Fibroblast of lung (primary cell): ENCODE measurements at regions not wholly inside any gene's neighbourhood (a gene's known extent, or its start where the extent isn't known, plus 50 kb on each side); places are given as distances from the start of the nearest gene placed in this dataset.
A peak's percentile ranks its signal among the peaks of the same experiment; 100 is the strongest.

Experiments
- DNase-seq, 2 donors: peaks; one replicate each; pipeline versions ENCODE4 v3.0.0 to v3.0.0-alpha.2; 2010; ENCODE audit warnings: low read depth in 2 of 2
- H2AFZ ChIP-seq: 2 replicates; pipeline ENCODE4 v1.5.1; 2012; ENCODE audit warnings: low read length, control low read depth, inconsistent platforms
- H3K27ac ChIP-seq: 2 replicates; pipeline ENCODE4 v1.5.1; 2011; ENCODE audit warnings: low read length, control low read depth; ENCODE audit not compliant: insufficient read depth
- H3K27me3 ChIP-seq: 2 replicates; pipeline ENCODE4 v1.5.1; 2011; ENCODE audit warnings: mild to moderate bottlenecking, low read length; ENCODE audit not compliant: control insufficient read depth, insufficient read depth
- H3K36me3 ChIP-seq: 2 replicates; pipeline ENCODE4 v1.5.1; 2011; ENCODE audit warnings: low read length; ENCODE audit not compliant: control insufficient read depth, insufficient read depth
- H3K4me1 ChIP-seq: 2 replicates; pipeline ENCODE4 v1.5.1; 2011; ENCODE audit warnings: low read length; ENCODE audit not compliant: control insufficient read depth, insufficient read depth; ENCODE audit errors: extremely low read depth
- H3K4me2 ChIP-seq: 2 replicates; pipeline ENCODE4 v1.5.1; 2011; ENCODE audit warnings: low read length, control low read depth; ENCODE audit not compliant: insufficient read depth; ENCODE audit errors: extremely low read depth
- H3K4me3 ChIP-seq, 4 experiments: fragments of 200-600 bp in 1 of 4; sonication (generic) in 1 of 4; replicated peaks in 1 of 4; 2 replicates each; pipeline ENCODE4 v1.5.1; 2011 to 2016; ENCODE audit warnings: low read length in 4 of 4, low read depth in 3 of 4, mild to moderate bottlenecking in 3 of 4, control low read depth in 2 of 4, inconsistent platforms in 1 of 4, mixed read lengths in 1 of 4; ENCODE audit not compliant: insufficient read depth in 1 of 4; ENCODE audit errors: control extremely low read depth in 1 of 4
- H3K79me2 ChIP-seq: 2 replicates; pipeline ENCODE4 v1.5.1; 2012; ENCODE audit warnings: mild to moderate bottlenecking, low read length, inconsistent platforms; ENCODE audit not compliant: control insufficient read depth, insufficient read depth
- H3K9ac ChIP-seq: 2 replicates; pipeline ENCODE4 v1.5.1; 2011; ENCODE audit warnings: mild to moderate bottlenecking, low read length, control low read depth; ENCODE audit not compliant: insufficient read depth
- H3K9me3 ChIP-seq: 2 replicates; pipeline ENCODE4 v1.5.1; 2012; ENCODE audit warnings: low read depth, low read length; ENCODE audit not compliant: control insufficient read depth, insufficient read depth
- H4K20me1 ChIP-seq: 2 replicates; pipeline ENCODE4 v1.5.1; 2011; ENCODE audit warnings: low read length; ENCODE audit not compliant: control insufficient read depth, insufficient read depth; ENCODE audit errors: extremely low read depth
- EZH2 ChIP-seq: IDR thresholded peaks from 2 replicates; pipeline ENCODE4 v1.5.1; 2012; ENCODE audit warnings: low read length, control low read depth, mild to moderate bottlenecking; ENCODE audit errors: missing control alignments
- TF ChIP-seq, protein P1 (sequence below), 2 donors: IDR thresholded peaks in 1 of 2; conservative IDR thresholded peaks in 1 of 2; 1 replicate in 1 of 2; 2 replicates in 1 of 2; pipeline ENCODE4 v1.5.1; 2011 to 2012; ENCODE audit warnings: low read length in 2 of 2, control low read depth in 1 of 2, inconsistent platforms in 1 of 2, low read depth in 1 of 2, mild to moderate bottlenecking in 1 of 2

DNA sequence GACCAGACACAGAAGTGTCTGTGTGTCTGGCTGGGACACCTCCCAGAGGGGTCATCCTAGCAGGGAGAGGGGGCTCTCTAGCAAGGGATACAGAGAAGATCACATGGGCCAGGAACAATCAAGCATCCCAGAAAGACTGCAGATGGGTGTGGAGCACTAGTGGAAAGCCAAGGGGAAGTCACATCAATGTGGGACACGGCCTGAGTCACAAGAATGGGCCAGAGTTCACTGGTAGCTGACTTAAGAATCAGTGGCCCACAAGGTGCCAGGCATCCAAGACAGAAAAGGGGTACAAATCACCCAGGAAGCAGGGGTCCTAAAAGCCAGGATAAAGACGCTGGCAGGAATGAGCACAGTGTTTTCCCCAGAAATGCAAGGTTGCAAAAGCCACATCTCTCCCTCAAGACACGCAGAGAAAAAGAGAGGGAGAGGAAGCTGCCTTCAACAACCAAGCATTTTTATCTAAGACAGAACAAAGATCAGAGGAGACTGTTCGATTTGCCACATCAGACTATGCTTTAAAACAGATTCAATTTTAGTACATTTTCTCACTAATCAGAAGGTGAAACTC lies 113.6 kb upstream of the DST start:
- no peak for DNase-seq
- H3K79me2 ChIP-seq = peaks cover 84% of the 10 kb centered on the region
- no peaks in the 10 kb centered on the region for H3K36me3 ChIP-seq
- peak overlapping the region; percentile 3 for H3K27ac ChIP-seq
- H4K20me1 ChIP-seq = no peaks in the 10 kb centered on the region
- H3K4me2 ChIP-seq = peak overlapping the region; percentile 41
- no peak overlapping the region for H3K9ac ChIP-seq
- peaks cover 17% of the 10 kb centered on the region for H3K4me1 ChIP-seq
- no peaks in the 10 kb centered on the region for H3K27me3 ChIP-seq
- H2AFZ ChIP-seq = no peak overlapping the region
- TF ChIP-seq EZH2 = no peak
- TF ChIP-seq, protein P1, sequence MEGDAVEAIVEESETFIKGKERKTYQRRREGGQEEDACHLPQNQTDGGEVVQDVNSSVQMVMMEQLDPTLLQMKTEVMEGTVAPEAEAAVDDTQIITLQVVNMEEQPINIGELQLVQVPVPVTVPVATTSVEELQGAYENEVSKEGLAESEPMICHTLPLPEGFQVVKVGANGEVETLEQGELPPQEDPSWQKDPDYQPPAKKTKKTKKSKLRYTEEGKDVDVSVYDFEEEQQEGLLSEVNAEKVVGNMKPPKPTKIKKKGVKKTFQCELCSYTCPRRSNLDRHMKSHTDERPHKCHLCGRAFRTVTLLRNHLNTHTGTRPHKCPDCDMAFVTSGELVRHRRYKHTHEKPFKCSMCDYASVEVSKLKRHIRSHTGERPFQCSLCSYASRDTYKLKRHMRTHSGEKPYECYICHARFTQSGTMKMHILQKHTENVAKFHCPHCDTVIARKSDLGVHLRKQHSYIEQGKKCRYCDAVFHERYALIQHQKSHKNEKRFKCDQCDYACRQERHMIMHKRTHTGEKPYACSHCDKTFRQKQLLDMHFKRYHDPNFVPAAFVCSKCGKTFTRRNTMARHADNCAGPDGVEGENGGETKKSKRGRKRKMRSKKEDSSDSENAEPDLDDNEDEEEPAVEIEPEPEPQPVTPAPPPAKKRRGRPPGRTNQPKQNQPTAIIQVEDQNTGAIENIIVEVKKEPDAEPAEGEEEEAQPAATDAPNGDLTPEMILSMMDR (conservative IDR thresholded peaks at IDR 0.05 in 1 of 2, IDR thresholded peaks at IDR 0.05 in 1 of 2; ENCODE audit: low read depth in 1 of 2, low read length in 2 of 2) = no peak
- H3K4me3 ChIP-seq = no peak overlapping the region
- no peaks in the 10 kb centered on the region for H3K9me3 ChIP-seq

DNA sequence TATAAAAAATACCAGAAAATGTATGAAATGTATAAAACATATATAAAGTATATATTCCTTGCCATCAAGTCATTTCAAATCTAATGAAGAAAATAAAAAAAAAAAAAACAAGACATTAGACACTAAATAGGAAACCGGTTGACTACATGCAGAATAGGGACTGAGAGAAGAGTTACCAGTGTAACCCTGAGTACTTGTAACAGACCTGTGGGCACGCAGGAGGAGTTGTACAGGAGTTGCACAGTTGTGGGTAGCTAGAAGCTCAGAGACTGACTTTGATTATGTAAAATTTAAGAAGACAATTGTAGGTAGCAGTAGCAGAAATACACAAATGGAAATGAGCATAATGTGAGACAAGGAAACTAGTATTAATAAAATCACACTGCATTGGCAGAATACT lies 112.4 kb upstream of the DST start:
- Histone ChIP-seq H3K79me2 (peaks cover 84% of the 10 kb centered on the region), H3K9me3 (no peaks in the 10 kb centered on the region), H3K27me3 (no peaks in the 10 kb centered on the region), H4K20me1 (no peaks in the 10 kb centered on the region), H3K4me2 (no peak overlapping the region), H3K4me3 (no peak overlapping the region), H3K4me1 (peaks cover 20% of the 10 kb centered on the region), H3K27ac (no peak overlapping the region), H2AFZ (no peak overlapping the region), H3K36me3 (no peaks in the 10 kb centered on the region), H3K9ac (no peak overlapping the region)
- TF ChIP-seq, protein P1 (conservative IDR thresholded peaks at IDR 0.05 in 1 of 2, IDR thresholded peaks at IDR 0.05 in 1 of 2; ENCODE audit: low read depth in 1 of 2, low read length in 2 of 2) = no peak
- no peak for TF ChIP-seq EZH2
- no peak for DNase-seq

DNA sequence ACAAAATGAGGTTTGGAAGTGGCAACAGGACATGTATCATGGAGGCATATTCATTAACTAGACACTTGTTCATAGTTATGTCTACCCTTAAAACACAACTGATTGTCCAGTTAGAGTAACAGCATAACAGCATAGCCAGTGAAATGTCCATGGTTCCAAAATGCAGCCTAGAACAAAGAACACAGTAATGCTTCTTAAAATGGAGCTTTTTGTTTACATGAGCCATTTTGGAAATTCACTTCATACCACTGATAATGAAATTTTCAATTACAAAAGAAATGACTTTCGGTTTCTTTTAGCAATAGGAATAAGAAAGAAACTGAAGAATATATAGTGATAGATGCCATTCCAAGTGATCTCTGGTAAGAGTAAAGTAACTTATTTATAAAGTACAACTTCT lies 111.1 kb upstream of the DST start:
- Histone ChIP-seq H4K20me1 (no peaks in the 10 kb centered on the region), H3K27me3 (no peaks in the 10 kb centered on the region), H3K4me1 (peaks cover 27% of the 10 kb centered on the region), H3K9me3 (no peaks in the 10 kb centered on the region), H3K4me2 (peak overlapping the region; percentile 37), H2AFZ (no peak overlapping the region), H3K9ac (no peak overlapping the region), H3K36me3 (no peaks in the 10 kb centered on the region), H3K4me3 (no peak overlapping the region), H3K79me2 (peaks cover 86% of the 10 kb centered on the region), H3K27ac (no peak overlapping the region)
- TF ChIP-seq EZH2 = no peak
- TF ChIP-seq, protein P1 (conservative IDR thresholded peaks at IDR 0.05 in 1 of 2, IDR thresholded peaks at IDR 0.05 in 1 of 2; ENCODE audit: low read depth in 1 of 2, low read length in 2 of 2) = no peak
- DNase-seq = no peak
